Lower leg skin (tissue), 3 donors: ENCODE measurements at regions not wholly inside any gene's neighbourhood (a gene's known extent, or its start where the extent isn't known, plus 50 kb on each side); places are given as distances from the start of the nearest gene placed in this dataset.

Experiments used
- CTCF ChIP-seq, 3 donors: fragments of 450-650 bp; IDR thresholded peaks; one replicate each; pipeline ENCODE4 v1.5.1; 2016; ENCODE audit warnings: antibody characterized with exemption in 3 of 3, mild to moderate bottlenecking in 3 of 3, moderate library complexity in 2 of 3
- POLR2A ChIP-seq, 2 donors: fragments of 450-650 bp; IDR thresholded peaks; one replicate each; pipeline ENCODE4 v1.6.1; 2016 to 2017; ENCODE audit warnings: antibody characterized with exemption in 2 of 2, mild to moderate bottlenecking in 1 of 2, moderate library complexity in 1 of 2

GRCh38 chr6:126907996-126908395 lies 210.5 kb upstream of the RSPO3 start:
- no peak for TF ChIP-seq CTCF (IDR thresholded peaks at IDR 0.05)
- no peak for TF ChIP-seq POLR2A (IDR thresholded peaks at IDR 0.05)
